ENCODE measurements at regions not wholly inside any gene's neighbourhood (a gene's known extent, or its start where the extent isn't known, plus 50 kb on each side); places are given as distances from the start of the nearest gene placed in this dataset.

DNA sequence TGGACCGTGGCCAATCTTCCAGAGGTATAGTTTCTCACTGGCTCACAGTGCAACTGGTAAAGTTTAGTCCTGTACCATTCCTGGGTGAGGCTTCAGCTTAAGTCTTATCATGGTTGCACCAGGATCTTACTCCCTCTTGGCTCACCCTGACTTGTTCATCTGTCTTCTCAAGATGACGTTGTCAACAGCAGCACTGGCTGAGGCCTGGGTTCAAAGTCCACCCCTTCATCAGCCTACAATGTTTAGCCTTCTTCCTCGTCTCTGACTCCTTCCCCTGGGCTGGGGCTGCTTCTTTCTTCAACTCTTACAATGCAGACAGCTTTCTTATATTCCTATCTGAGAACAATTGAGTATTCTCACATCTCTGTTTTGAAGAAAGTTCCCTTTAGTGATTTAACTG is 311.1 kb upstream of the CLINT1 start:
- H4K20me1 ChIP-seq (ENCODE audit: low read depth, low read length): no peaks in the 10 kb centered on the region
- H3K9me2 ChIP-seq (replicated peaks; ENCODE audit: insufficient read depth, low read length): no peaks in the 10 kb centered on the region
- H3K27ac ChIP-seq (ENCODE audit: low read depth, low read length): no peak overlapping the region
- TF ChIP-seq, protein P1, sequence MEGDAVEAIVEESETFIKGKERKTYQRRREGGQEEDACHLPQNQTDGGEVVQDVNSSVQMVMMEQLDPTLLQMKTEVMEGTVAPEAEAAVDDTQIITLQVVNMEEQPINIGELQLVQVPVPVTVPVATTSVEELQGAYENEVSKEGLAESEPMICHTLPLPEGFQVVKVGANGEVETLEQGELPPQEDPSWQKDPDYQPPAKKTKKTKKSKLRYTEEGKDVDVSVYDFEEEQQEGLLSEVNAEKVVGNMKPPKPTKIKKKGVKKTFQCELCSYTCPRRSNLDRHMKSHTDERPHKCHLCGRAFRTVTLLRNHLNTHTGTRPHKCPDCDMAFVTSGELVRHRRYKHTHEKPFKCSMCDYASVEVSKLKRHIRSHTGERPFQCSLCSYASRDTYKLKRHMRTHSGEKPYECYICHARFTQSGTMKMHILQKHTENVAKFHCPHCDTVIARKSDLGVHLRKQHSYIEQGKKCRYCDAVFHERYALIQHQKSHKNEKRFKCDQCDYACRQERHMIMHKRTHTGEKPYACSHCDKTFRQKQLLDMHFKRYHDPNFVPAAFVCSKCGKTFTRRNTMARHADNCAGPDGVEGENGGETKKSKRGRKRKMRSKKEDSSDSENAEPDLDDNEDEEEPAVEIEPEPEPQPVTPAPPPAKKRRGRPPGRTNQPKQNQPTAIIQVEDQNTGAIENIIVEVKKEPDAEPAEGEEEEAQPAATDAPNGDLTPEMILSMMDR (IDR thresholded peaks at IDR 0.05; ENCODE audit: insufficient read depth, low read length, poor library complexity, severe bottlenecking): no peak
- TF ChIP-seq EZH2phosphoT487 (conservative IDR thresholded peaks at IDR 0.05; ENCODE audit: low read length): no peak
- H3K4me2 ChIP-seq (ENCODE audit: low read depth, low read length, poor library complexity, severe bottlenecking): no peak overlapping the region
- H3F3A ChIP-seq (ENCODE audit: insufficient read depth): no peaks in the 10 kb centered on the region
- H3K4me3 ChIP-seq (ENCODE audit: insufficient read depth, low read length, poor library complexity, severe bottlenecking): no peak overlapping the region
- no peaks in the 10 kb centered on the region for H3K79me2 ChIP-seq (ENCODE audit: insufficient read depth, low read length)
- H3K9ac ChIP-seq (ENCODE audit: low read length): no peak overlapping the region
- H2AFZ ChIP-seq (ENCODE audit: low read depth, low read length, severe bottlenecking): no peak overlapping the region
- H3K36me3 ChIP-seq (ENCODE audit: low read length): no peaks in the 10 kb centered on the region
- no peaks in the 10 kb centered on the region for H3K9me3 ChIP-seq (ENCODE audit: insufficient read depth, low read length)
- no peaks in the 10 kb centered on the region for H3K27me3 ChIP-seq (ENCODE audit: low read length)

DNA sequence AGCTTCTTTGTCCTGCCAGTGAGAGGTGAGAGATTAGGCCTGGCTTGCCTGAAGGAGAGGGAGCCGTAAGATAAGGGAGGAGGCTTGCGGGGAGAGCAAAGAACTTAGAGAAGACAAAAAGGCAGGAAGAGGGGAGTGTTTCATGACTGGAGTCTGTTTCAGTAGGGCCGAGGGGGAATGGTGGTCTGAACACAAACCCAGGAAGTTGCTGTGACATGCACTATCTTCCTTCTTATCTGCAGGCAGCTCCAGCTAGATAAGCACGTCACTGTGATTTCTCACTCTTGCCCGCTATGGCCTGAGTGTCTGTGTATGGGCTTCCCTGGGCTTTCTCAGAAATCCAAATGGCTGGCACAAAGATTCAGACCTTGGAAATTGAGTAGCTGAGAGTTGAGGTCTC is 307.5 kb upstream of the CLINT1 start:
- Histone ChIP-seq H3K9me2 (replicated peaks; ENCODE audit: insufficient read depth, low read length) (no peaks in the 10 kb centered on the region), H3F3A (ENCODE audit: insufficient read depth) (no peaks in the 10 kb centered on the region), H4K20me1 (ENCODE audit: low read depth, low read length) (no peaks in the 10 kb centered on the region), H3K4me2 (ENCODE audit: low read depth, low read length, poor library complexity, severe bottlenecking) (no peak overlapping the region), H3K9ac (ENCODE audit: low read length) (no peak overlapping the region), H3K9me3 (ENCODE audit: insufficient read depth, low read length) (no peaks in the 10 kb centered on the region), H2AFZ (ENCODE audit: low read depth, low read length, severe bottlenecking) (no peak overlapping the region), H3K27ac (ENCODE audit: low read depth, low read length) (no peak overlapping the region), H3K79me2 (ENCODE audit: insufficient read depth, low read length) (no peaks in the 10 kb centered on the region), H3K4me3 (ENCODE audit: insufficient read depth, low read length, poor library complexity, severe bottlenecking) (no peak overlapping the region), H3K27me3 (ENCODE audit: low read length) (no peaks in the 10 kb centered on the region), H3K36me3 (ENCODE audit: low read length) (no peaks in the 10 kb centered on the region)
- no peak for TF ChIP-seq EZH2phosphoT487 (conservative IDR thresholded peaks at IDR 0.05; ENCODE audit: low read length)
- TF ChIP-seq, protein P1 (IDR thresholded peaks at IDR 0.05; ENCODE audit: insufficient read depth, low read length, poor library complexity, severe bottlenecking): no peak

DNA sequence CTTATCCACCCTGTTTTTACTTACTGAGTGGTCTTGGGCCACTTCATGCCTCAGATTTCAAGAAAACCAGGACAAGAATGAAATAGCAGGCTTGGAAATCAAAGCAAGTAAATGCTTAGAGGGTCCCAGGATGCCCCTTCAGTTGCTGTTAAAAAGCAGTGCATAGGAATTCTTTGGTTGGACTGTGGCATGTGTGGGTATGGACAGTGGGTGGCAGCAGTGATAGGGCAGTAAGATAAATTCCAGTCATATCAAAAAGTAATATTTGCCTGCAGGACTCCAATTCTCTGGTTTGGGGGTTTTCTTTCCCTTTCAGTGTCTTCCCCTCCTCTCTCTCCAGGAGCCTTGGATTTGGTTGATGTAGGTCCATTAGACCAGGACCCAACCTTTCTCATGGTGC is 306.7 kb upstream of the CLINT1 start:
- Histone ChIP-seq H3K36me3 (ENCODE audit: low read length) (no peaks in the 10 kb centered on the region), H3K27ac (ENCODE audit: low read depth, low read length) (no peak overlapping the region), H3K79me2 (ENCODE audit: insufficient read depth, low read length) (no peaks in the 10 kb centered on the region), H3K9ac (ENCODE audit: low read length) (no peak overlapping the region), H3F3A (ENCODE audit: insufficient read depth) (no peaks in the 10 kb centered on the region), H3K4me2 (ENCODE audit: low read depth, low read length, poor library complexity, severe bottlenecking) (no peak overlapping the region), H3K4me3 (ENCODE audit: insufficient read depth, low read length, poor library complexity, severe bottlenecking) (no peak overlapping the region), H3K27me3 (ENCODE audit: low read length) (no peaks in the 10 kb centered on the region), H2AFZ (ENCODE audit: low read depth, low read length, severe bottlenecking) (no peak overlapping the region), H3K9me3 (ENCODE audit: insufficient read depth, low read length) (no peaks in the 10 kb centered on the region), H3K9me2 (replicated peaks; ENCODE audit: insufficient read depth, low read length) (no peaks in the 10 kb centered on the region), H4K20me1 (ENCODE audit: low read depth, low read length) (no peaks in the 10 kb centered on the region)
- TF ChIP-seq, protein P1 (IDR thresholded peaks at IDR 0.05; ENCODE audit: insufficient read depth, low read length, poor library complexity, severe bottlenecking): no peak
- TF ChIP-seq EZH2phosphoT487 (conservative IDR thresholded peaks at IDR 0.05; ENCODE audit: low read length): no peak

All from SU-DHL-6 (cell line).